Mucosa of stomach (tissue), 1 donor: ENCODE measurements at regions not wholly inside any gene's neighbourhood (a gene's known extent, or its start where the extent isn't known, plus 50 kb on each side); places are given as distances from the start of the nearest gene placed in this dataset.

Experiments
- H3K27me3 ChIP-seq: one replicate; pipeline ENCODE4 v1.7.0; 2013; ENCODE audit warnings: mild to moderate bottlenecking, low read length; ENCODE audit not compliant: control insufficient read depth, insufficient read depth
- H3K36me3 ChIP-seq: one replicate; pipeline ENCODE4 v1.7.0; 2013; ENCODE audit warnings: low read length; ENCODE audit not compliant: control insufficient read depth, insufficient read depth
- H3K4me1 ChIP-seq: one replicate; pipeline ENCODE4 v1.7.0; 2013; ENCODE audit warnings: mild to moderate bottlenecking, low read length; ENCODE audit not compliant: control insufficient read depth, insufficient read depth
- H3K4me3 ChIP-seq: one replicate; pipeline ENCODE4 v1.7.0; 2013; ENCODE audit warnings: low read length
- H3K9ac ChIP-seq: one replicate; pipeline ENCODE4 v1.7.0; 2013; ENCODE audit warnings: mild to moderate bottlenecking, low read length, moderate library complexity
- H3K9me3 ChIP-seq: one replicate; pipeline ENCODE4 v1.7.0; 2013; ENCODE audit warnings: mild to moderate bottlenecking, low read length, moderate library complexity; ENCODE audit not compliant: control insufficient read depth
- donor health status: Pancreatic carcinoma.

GRCh38 chr14:71204768-71205167 lies 297.5 kb downstream of the PCNX1 start:
- H3K4me1 ChIP-seq: no peaks in the 10 kb centered on the region

GRCh38 chr14:71206123-71206522 lies 298.9 kb downstream of the PCNX1 start:
- Histone ChIP-seq H3K27me3 (no peaks in the 10 kb centered on the region), H3K9me3 (no peaks in the 10 kb centered on the region), H3K4me3 (no peak overlapping the region), H3K4me1 (no peaks in the 10 kb centered on the region), H3K9ac (no peak overlapping the region), H3K36me3 (no peaks in the 10 kb centered on the region)

More at GRCh38 chr14:71204768-71205167, 297.5 kb downstream of the PCNX1 start:
- Histone ChIP-seq H3K27me3 (no peaks in the 10 kb centered on the region), H3K4me3 (no peak overlapping the region), H3K9me3 (no peaks in the 10 kb centered on the region), H3K9ac (no peak overlapping the region), H3K36me3 (no peaks in the 10 kb centered on the region)

- H3K4me3 ChIP-seq: no peak overlapping the region
- no peaks in the 10 kb centered on the region for H3K36me3 ChIP-seq
- no peaks in the 10 kb centered on the region for H3K27me3 ChIP-seq
- H3K9me3 ChIP-seq: no peaks in the 10 kb centered on the region
- no peak overlapping the region for H3K9ac ChIP-seq
- H3K4me1 ChIP-seq: no peaks in the 10 kb centered on the region
These were observed 299.6 kb downstream of the PCNX1 start for GRCh38 chr14:71206766-71207371.

- Histone ChIP-seq H3K9me3 (no peaks in the 10 kb centered on the region), H3K4me3 (no peak overlapping the region), H3K4me1 (peaks cover 4% of the 10 kb centered on the region), H3K9ac (no peak overlapping the region), H3K27me3 (no peaks in the 10 kb centered on the region), H3K36me3 (no peaks in the 10 kb centered on the region)
These were observed 301.6 kb downstream of the PCNX1 start for GRCh38 chr14:71208702-71209357.

- Histone ChIP-seq H3K27me3 (no peaks in the 10 kb centered on the region), H3K4me1 (peaks cover 14% of the 10 kb centered on the region), H3K4me3 (no peak overlapping the region), H3K9me3 (no peaks in the 10 kb centered on the region), H3K9ac (no peak overlapping the region), H3K36me3 (no peaks in the 10 kb centered on the region)
These were observed 302.6 kb downstream of the PCNX1 start for GRCh38 chr14:71209888-71210287.

- no peaks in the 10 kb centered on the region for H3K9me3 ChIP-seq
- H3K4me3 ChIP-seq: no peak overlapping the region
- H3K27me3 ChIP-seq: no peaks in the 10 kb centered on the region
- no peak overlapping the region for H3K9ac ChIP-seq
- peaks cover 14% of the 10 kb centered on the region for H3K4me1 ChIP-seq
- no peaks in the 10 kb centered on the region for H3K36me3 ChIP-seq
These were observed 304.8 kb downstream of the PCNX1 start for GRCh38 chr14:71212093-71212492.

- H3K9me3 ChIP-seq: no peaks in the 10 kb centered on the region
- no peaks in the 10 kb centered on the region for H3K27me3 ChIP-seq
- no peak overlapping the region for H3K9ac ChIP-seq
- H3K4me3 ChIP-seq: no peak overlapping the region
- H3K4me1 ChIP-seq: peaks cover 14% of the 10 kb centered on the region
- no peaks in the 10 kb centered on the region for H3K36me3 ChIP-seq
These were observed 305.4 kb downstream of the PCNX1 start for GRCh38 chr14:71212683-71213107.

- Histone ChIP-seq H3K4me1 (peaks cover 14% of the 10 kb centered on the region), H3K4me3 (no peak overlapping the region), H3K9me3 (no peaks in the 10 kb centered on the region), H3K9ac (no peak overlapping the region), H3K27me3 (no peaks in the 10 kb centered on the region), H3K36me3 (no peaks in the 10 kb centered on the region)
These were observed 307.0 kb downstream of the PCNX1 start for GRCh38 chr14:71214241-71214640.

GRCh38 chr14:71220462-71220861 lies 313.2 kb downstream of the PCNX1 start:
- no peak overlapping the region for H3K9ac ChIP-seq
- no peak overlapping the region for H3K4me3 ChIP-seq
- no peaks in the 10 kb centered on the region for H3K27me3 ChIP-seq
- no peaks in the 10 kb centered on the region for H3K9me3 ChIP-seq
- H3K4me1 ChIP-seq: no peaks in the 10 kb centered on the region
- no peaks in the 10 kb centered on the region for H3K36me3 ChIP-seq

- Histone ChIP-seq H3K4me3 (no peak overlapping the region), H3K9me3 (no peaks in the 10 kb centered on the region), H3K9ac (no peak overlapping the region), H3K27me3 (no peaks in the 10 kb centered on the region), H3K4me1 (no peaks in the 10 kb centered on the region), H3K36me3 (no peaks in the 10 kb centered on the region)
These were observed 313.9 kb downstream of the PCNX1 start for GRCh38 chr14:71221119-71221518.

- H3K9ac ChIP-seq: no peak overlapping the region
- no peaks in the 10 kb centered on the region for H3K9me3 ChIP-seq
- no peaks in the 10 kb centered on the region for H3K36me3 ChIP-seq
These were observed 317.9 kb downstream of the PCNX1 start for GRCh38 chr14:71225113-71225512.

GRCh38 chr14:71228711-71229110 lies 321.5 kb downstream of the PCNX1 start:
- H3K4me1 ChIP-seq: peaks cover 10% of the 10 kb centered on the region

More at GRCh38 chr14:71225113-71225512, 317.9 kb downstream of the PCNX1 start:
- Histone ChIP-seq H3K4me1 (peaks cover 10% of the 10 kb centered on the region), H3K4me3 (no peak overlapping the region), H3K27me3 (no peaks in the 10 kb centered on the region)

More at GRCh38 chr14:71228711-71229110, 321.5 kb downstream of the PCNX1 start:
- H3K9me3 ChIP-seq: no peaks in the 10 kb centered on the region
- no peaks in the 10 kb centered on the region for H3K36me3 ChIP-seq
- H3K27me3 ChIP-seq: no peaks in the 10 kb centered on the region
- no peak overlapping the region for H3K9ac ChIP-seq
- H3K4me3 ChIP-seq: no peak overlapping the region
